ENCODE measurements at regions not wholly inside any gene's neighbourhood (a gene's known extent, or its start where the extent isn't known, plus 50 kb on each side); places are given as distances from the start of the nearest gene placed in this dataset.

- peak; percentile 74 for DNase-seq (ENCODE audit: low read depth)
- H3K4me3 ChIP-seq (ENCODE audit: low read length): no peak overlapping the region
- TF ChIP-seq CTCF (conservative IDR thresholded peaks at IDR 0.05; ENCODE audit: low read depth, low read length): no peak
These were observed 108.1 kb upstream of the AGR3 start for GRCh38 chr7:16989811-16990413.

- no peak for DNase-seq (ENCODE audit: low read depth)
- TF ChIP-seq CTCF (conservative IDR thresholded peaks at IDR 0.05; ENCODE audit: low read depth, low read length): no peak
- H3K4me3 ChIP-seq (ENCODE audit: low read length): no peak overlapping the region
These were observed 109.8 kb upstream of the AGR3 start for GRCh38 chr7:16991551-16991950.

- no peak for TF ChIP-seq CTCF (conservative IDR thresholded peaks at IDR 0.05; ENCODE audit: low read depth, low read length)
- no peak for DNase-seq (ENCODE audit: low read depth)
- no peak overlapping the region for H3K4me3 ChIP-seq (ENCODE audit: low read length)
These were observed 111.8 kb upstream of the AGR3 start for GRCh38 chr7:16993543-16993942.

- DNase-seq (ENCODE audit: low read depth): no peak
- no peak for TF ChIP-seq CTCF (conservative IDR thresholded peaks at IDR 0.05; ENCODE audit: low read depth, low read length)
- H3K4me3 ChIP-seq (ENCODE audit: low read length): no peak overlapping the region
These were observed 116.8 kb upstream of the AGR3 start for GRCh38 chr7:16998481-16999051.

- no peak for TF ChIP-seq CTCF (conservative IDR thresholded peaks at IDR 0.05; ENCODE audit: low read depth, low read length)
- no peak overlapping the region for H3K4me3 ChIP-seq (ENCODE audit: low read length)
- no peak for DNase-seq (ENCODE audit: low read depth)
These were observed 117.9 kb upstream of the AGR3 start for GRCh38 chr7:16999541-17000267.

GRCh38 chr7:17005271-17005670 lies 123.5 kb upstream of the AGR3 start:
- no peak for TF ChIP-seq CTCF (conservative IDR thresholded peaks at IDR 0.05; ENCODE audit: low read depth, low read length)
- DNase-seq (ENCODE audit: low read depth): no peak
- no peak overlapping the region for H3K4me3 ChIP-seq (ENCODE audit: low read length)

GRCh38 chr7:17007841-17008240 lies 126.1 kb upstream of the AGR3 start:
- no peak overlapping the region for H3K4me3 ChIP-seq (ENCODE audit: low read length)
- no peak for DNase-seq (ENCODE audit: low read depth)
- no peak for TF ChIP-seq CTCF (conservative IDR thresholded peaks at IDR 0.05; ENCODE audit: low read depth, low read length)

Data from retinal pigment epithelial cell (primary cell).